Right atrium auricular region (tissue), 2 donors: ENCODE measurements at regions not wholly inside any gene's neighbourhood (a gene's known extent, or its start where the extent isn't known, plus 50 kb on each side); places are given as distances from the start of the nearest gene placed in this dataset.

Experiments used
- DNase-seq: peaks from one replicate; pipeline ENCODE4 v3.0.0-alpha.2; 2019; ENCODE audit warnings: low spot score
- H3K27ac ChIP-seq, 2 donors: fragments of 200-600 bp; sonication (generic); 1 replicate in 1 of 2; 2 replicates in 1 of 2; pipeline ENCODE4 v1.5.1; 2016 to 2019
- H3K27me3 ChIP-seq, 2 donors: fragments of 200-600 bp; sonication (generic); one replicate each; pipeline versions ENCODE4 v1.5.1 to v1.6.0; 2017 to 2019
- H3K36me3 ChIP-seq: fragments of 200-600 bp; sonication (generic); one replicate; pipeline ENCODE4 v1.5.1; 2016
- H3K4me1 ChIP-seq, 2 donors: fragments of 200-600 bp; sonication (generic); one replicate each; pipeline versions ENCODE4 v1.5.1 to v1.6.0; 2017 to 2019
- H3K4me3 ChIP-seq, 2 donors: fragments of 200-600 bp; sonication (generic); 1 replicate in 1 of 2; 2 replicates in 1 of 2; pipeline ENCODE4 v1.5.1; 2017 to 2019; ENCODE audit warnings: mild to moderate bottlenecking in 1 of 2, moderate library complexity in 1 of 2
- H3K9me3 ChIP-seq, 2 donors: fragments of 200-600 bp; sonication (generic); one replicate each; pipeline ENCODE4 v1.5.1; 2019
- TF ChIP-seq, protein P1 (sequence below), 2 donors: fragments of 200-600 bp; sonication (generic); IDR thresholded peaks; one replicate each; pipeline ENCODE4 v1.5.1; 2019; ENCODE audit warnings: antibody characterized with exemption in 2 of 2

DNA sequence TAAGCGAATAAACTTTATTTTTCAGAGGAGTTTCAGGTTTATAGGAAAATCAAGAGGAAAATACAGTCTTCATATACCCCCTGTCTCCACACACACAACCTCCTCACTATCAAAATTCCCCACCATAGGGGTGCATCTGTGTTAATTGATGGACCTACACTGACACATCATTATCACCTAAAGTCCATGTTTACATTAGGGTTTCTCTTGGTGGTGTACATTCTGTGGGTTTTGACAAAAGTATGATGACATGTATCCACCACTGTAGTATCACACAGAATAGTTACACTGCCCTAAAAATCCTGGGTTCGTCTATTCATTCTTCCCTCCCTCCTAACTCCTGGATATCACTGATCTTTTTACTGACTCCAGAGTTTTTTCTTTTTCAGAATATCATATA, 654.2 kb downstream of the UQCRFS1 start:
- Histone ChIP-seq H3K4me3 (no peak overlapping the region), H3K27me3 (no peaks in the 10 kb centered on the region), H3K9me3 (no peaks in the 10 kb centered on the region), H3K4me1 (no peaks in the 10 kb centered on the region), H3K27ac (no peak overlapping the region), H3K36me3 (no peaks in the 10 kb centered on the region)
- TF ChIP-seq, protein P1, sequence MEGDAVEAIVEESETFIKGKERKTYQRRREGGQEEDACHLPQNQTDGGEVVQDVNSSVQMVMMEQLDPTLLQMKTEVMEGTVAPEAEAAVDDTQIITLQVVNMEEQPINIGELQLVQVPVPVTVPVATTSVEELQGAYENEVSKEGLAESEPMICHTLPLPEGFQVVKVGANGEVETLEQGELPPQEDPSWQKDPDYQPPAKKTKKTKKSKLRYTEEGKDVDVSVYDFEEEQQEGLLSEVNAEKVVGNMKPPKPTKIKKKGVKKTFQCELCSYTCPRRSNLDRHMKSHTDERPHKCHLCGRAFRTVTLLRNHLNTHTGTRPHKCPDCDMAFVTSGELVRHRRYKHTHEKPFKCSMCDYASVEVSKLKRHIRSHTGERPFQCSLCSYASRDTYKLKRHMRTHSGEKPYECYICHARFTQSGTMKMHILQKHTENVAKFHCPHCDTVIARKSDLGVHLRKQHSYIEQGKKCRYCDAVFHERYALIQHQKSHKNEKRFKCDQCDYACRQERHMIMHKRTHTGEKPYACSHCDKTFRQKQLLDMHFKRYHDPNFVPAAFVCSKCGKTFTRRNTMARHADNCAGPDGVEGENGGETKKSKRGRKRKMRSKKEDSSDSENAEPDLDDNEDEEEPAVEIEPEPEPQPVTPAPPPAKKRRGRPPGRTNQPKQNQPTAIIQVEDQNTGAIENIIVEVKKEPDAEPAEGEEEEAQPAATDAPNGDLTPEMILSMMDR (IDR thresholded peaks at IDR 0.05) = no peak
- DNase-seq = no peak

DNA sequence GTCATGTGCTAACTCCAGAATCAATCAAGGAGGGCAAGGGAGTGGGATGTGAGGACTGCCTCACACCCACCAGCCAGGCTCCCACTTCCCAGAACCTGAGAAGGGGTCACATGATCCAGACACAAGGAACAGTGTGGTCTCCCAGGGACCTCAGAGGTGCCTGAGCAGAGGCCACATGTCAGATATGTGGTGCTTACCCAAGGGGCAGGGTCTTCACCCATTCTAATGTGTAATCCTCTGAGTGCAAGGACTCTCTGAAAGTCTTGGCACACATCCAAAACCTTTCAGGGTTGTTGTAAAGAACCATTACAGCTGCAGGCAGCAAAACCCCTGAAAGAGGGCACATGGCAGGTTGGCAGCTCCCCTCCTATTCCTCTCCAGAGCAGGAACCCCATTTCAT, 656.6 kb downstream of the UQCRFS1 start:
- Histone ChIP-seq H3K4me3 (no peak overlapping the region), H3K4me1 (no peaks in the 10 kb centered on the region), H3K27me3 (no peaks in the 10 kb centered on the region), H3K27ac (no peak overlapping the region), H3K9me3 (no peaks in the 10 kb centered on the region), H3K36me3 (no peaks in the 10 kb centered on the region)
- DNase-seq = no peak
- TF ChIP-seq, protein P1 (IDR thresholded peaks at IDR 0.05) = no peak

DNA sequence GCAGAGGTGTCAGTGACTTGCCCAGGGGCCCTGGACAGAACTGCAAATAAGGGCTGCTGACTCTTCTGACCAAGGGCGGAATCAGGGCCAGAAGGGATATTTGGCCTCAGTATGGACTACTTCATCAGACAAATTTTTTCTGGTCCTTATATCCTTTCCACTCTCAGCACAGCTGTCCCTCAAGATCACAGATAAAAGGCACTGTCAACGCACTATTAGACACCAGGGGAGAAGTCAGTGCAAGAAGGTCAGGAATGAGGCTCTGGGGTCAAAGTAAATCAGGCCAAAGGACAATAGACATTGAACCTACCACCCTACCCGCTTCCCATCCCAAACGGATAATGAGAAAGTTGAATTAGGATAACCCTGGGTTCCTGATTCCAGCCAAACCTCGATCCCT, 657.6 kb downstream of the UQCRFS1 start:
- no peak overlapping the region for H3K4me3 ChIP-seq
- H3K27ac ChIP-seq = no peak overlapping the region
- TF ChIP-seq, protein P1 (IDR thresholded peaks at IDR 0.05) = no peak
- H3K4me1 ChIP-seq = no peaks in the 10 kb centered on the region
- DNase-seq = no peak
- H3K27me3 ChIP-seq = no peaks in the 10 kb centered on the region
- H3K36me3 ChIP-seq = no peaks in the 10 kb centered on the region
- H3K9me3 ChIP-seq = no peaks in the 10 kb centered on the region

DNA sequence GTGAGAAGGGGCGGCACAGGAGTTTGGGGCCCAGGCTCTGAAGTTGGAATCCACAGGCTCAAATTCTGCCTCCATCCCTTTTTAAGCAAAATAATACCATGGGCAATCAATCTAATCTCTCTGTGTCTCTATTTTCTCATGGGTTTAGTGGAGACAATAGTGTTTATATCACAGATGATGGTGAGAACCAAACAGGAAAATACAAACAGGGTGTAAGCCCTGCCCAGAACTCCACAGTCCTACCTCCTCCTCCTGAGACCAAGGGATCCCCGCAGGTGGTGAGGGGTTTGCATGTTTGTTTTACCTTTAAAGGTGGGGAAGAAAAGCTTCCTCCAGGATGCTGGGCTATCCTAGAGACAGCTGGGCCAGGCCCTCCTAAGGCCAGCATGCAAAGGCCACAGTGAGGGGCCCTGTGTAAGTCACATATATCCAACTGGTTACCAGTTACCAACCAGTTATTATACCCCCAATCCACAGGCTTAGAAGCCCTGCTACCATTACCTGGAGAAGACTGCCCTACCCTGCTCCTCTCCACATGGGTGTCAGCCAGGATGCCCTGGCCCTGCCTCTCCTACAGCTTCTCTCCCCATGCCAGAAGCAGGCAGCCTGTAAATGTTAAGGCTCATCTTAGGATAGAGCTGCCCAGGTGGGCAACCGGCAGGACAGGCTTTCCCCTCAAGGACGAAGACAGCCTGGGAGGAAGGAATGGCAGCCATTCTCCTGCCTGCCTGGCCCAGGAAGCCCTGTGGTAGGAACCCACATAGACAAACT, 658.4 kb downstream of the UQCRFS1 start:
- Histone ChIP-seq H3K27me3 (no peaks in the 10 kb centered on the region), H3K9me3 (no peaks in the 10 kb centered on the region), H3K27ac (no peak overlapping the region), H3K4me3 (no peak overlapping the region), H3K36me3 (no peaks in the 10 kb centered on the region), H3K4me1 (no peaks in the 10 kb centered on the region)
- TF ChIP-seq, protein P1 (IDR thresholded peaks at IDR 0.05) = no peak
- no peak for DNase-seq

DNA sequence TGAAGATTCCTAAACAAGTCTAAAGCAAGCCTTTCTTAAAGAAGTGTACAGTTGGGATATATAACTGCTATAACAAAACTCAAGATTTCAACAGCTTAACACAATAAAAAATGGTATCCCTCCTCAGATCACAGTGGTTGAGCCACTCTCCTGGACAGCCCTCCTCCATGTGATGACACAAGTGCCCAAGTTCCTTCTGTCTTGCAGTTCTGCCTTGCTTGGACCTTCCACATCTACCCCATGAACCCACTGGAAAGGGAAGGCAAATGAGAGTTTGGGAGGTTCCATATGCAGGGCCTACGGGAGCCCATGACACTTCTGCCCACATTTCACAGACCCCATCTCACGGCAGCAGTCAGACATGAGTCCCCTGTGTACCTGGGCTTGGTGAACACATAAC, 659.2 kb downstream of the UQCRFS1 start:
- no peaks in the 10 kb centered on the region for H3K27me3 ChIP-seq
- H3K4me1 ChIP-seq = no peaks in the 10 kb centered on the region
- no peaks in the 10 kb centered on the region for H3K36me3 ChIP-seq
- no peak for DNase-seq
- no peaks in the 10 kb centered on the region for H3K9me3 ChIP-seq
- no peak overlapping the region for H3K27ac ChIP-seq
- no peak overlapping the region for H3K4me3 ChIP-seq
- TF ChIP-seq, protein P1 (IDR thresholded peaks at IDR 0.05) = no peak

DNA sequence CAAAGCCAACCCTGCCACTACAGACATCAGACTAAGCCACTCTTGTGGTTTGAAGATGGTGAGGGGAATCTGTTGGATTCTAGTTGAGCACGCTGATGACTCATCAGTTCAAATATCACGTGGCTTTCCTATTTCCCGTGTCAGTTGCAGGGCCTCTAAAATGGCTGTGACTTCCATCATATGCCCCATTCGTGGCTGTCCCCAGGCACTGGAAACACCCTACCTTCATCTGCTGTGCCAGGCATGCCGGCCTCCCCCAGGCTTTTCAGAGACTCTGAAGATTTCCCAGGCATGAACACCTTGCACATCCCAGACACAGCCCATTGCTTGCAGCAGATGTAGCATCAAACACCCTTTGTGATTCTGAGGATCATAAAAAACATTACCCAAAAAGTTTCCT, 659.9 kb downstream of the UQCRFS1 start:
- TF ChIP-seq, protein P1 (IDR thresholded peaks at IDR 0.05) = no peak
- no peak overlapping the region for H3K4me3 ChIP-seq
- H3K27me3 ChIP-seq = no peaks in the 10 kb centered on the region
- H3K4me1 ChIP-seq = no peaks in the 10 kb centered on the region
- no peaks in the 10 kb centered on the region for H3K36me3 ChIP-seq
- H3K27ac ChIP-seq = no peak overlapping the region
- no peaks in the 10 kb centered on the region for H3K9me3 ChIP-seq
- no peak for DNase-seq
